ENCODE measurements at regions not wholly inside any gene's neighbourhood (a gene's known extent, or its start where the extent isn't known, plus 50 kb on each side); places are given as distances from the start of the nearest gene placed in this dataset.

DNA sequence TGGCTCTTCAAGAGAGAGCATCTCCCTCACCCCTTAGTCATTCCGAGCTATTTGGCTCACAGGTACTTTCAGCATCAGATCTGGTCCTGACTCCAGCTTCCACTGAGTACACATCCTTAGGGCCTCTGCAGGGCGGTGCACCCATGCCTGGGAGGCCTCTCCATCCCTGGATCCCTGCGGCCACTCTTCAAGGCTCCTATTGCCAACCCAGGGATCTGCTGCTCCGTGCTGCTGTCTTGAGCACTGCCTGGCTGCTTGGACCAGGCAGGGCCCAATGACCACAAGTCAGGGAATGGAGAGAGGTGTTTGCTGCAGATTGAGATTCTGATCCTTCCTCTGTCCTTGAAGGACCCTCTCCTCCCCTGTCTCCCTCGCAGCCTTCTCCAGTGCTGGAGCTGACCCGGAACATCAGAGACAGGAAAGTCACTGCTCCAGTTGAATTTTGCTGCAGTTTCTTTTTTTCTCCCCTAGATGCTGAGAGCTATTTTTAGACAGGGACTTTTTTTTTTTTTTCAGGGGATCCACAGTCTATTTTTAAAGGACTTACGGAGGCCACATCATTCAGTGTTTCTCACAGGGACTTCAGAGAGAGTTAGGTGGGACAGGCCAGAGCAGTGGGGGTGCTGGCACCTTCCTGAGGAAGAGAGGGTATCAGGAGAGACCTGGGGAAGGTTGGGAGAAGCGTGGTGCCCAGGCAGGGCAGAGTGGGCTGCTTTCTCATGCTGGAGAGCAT is 50.1 kb upstream of the KCNA1 start (continued):
- TF ChIP-seq, protein P1, sequence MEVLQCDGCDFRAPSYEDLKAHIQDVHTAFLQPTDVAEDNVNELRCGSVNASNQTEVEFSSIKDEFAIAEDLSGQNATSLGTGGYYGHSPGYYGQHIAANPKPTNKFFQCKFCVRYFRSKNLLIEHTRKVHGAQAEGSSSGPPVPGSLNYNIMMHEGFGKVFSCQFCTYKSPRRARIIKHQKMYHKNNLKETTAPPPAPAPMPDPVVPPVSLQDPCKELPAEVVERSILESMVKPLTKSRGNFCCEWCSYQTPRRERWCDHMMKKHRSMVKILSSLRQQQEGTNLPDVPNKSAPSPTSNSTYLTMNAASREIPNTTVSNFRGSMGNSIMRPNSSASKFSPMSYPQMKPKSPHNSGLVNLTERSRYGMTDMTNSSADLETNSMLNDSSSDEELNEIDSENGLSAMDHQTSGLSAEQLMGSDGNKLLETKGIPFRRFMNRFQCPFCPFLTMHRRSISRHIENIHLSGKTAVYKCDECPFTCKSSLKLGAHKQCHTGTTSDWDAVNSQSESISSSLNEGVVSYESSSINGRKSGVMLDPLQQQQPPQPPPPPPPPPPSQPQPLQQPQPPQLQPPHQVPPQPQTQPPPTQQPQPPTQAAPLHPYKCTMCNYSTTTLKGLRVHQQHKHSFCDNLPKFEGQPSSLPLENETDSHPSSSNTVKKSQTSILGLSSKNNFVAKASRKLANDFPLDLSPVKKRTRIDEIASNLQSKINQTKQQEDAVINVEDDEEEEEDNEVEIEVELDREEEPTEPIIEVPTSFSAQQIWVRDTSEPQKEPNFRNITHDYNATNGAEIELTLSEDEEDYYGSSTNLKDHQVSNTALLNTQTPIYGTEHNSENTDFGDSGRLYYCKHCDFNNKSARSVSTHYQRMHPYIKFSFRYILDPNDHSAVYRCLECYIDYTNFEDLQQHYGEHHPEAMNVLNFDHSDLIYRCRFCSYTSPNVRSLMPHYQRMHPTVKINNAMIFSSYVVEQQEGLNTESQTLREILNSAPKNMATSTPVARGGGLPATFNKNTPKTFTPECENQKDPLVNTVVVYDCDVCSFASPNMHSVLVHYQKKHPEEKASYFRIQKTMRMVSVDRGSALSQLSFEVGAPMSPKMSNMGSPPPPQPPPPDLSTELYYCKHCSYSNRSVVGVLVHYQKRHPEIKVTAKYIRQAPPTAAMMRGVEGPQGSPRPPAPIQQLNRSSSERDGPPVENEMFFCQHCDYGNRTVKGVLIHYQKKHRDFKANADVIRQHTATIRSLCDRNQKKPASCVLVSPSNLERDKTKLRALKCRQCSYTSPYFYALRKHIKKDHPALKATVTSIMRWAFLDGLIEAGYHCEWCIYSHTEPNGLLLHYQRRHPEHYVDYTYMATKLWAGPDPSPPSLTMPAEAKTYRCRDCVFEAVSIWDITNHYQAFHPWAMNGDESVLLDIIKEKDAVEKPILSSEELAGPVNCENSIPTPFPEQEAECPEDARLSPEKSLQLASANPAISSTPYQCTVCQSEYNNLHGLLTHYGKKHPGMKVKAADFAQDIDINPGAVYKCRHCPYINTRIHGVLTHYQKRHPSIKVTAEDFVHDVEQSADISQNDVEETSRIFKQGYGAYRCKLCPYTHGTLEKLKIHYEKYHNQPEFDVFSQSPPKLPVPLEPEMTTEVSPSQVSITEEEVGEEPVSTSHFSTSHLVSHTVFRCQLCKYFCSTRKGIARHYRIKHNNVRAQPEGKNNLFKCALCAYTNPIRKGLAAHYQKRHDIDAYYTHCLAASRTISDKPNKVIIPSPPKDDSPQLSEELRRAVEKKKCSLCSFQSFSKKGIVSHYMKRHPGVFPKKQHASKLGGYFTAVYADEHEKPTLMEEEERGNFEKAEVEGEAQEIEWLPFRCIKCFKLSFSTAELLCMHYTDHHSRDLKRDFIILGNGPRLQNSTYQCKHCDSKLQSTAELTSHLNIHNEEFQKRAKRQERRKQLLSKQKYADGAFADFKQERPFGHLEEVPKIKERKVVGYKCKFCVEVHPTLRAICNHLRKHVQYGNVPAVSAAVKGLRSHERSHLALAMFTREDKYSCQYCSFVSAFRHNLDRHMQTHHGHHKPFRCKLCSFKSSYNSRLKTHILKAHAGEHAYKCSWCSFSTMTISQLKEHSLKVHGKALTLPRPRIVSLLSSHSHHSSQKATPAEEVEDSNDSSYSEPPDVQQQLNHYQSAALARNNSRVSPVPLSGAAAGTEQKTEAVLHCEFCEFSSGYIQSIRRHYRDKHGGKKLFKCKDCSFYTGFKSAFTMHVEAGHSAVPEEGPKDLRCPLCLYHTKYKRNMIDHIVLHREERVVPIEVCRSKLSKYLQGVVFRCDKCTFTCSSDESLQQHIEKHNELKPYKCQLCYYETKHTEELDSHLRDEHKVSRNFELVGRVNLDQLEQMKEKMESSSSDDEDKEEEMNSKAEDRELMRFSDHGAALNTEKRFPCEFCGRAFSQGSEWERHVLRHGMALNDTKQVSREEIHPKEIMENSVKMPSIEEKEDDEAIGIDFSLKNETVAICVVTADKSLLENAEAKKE (CRISPR knock-in tag; IDR thresholded peaks at IDR 0.05), result no peak

All from GM23338 (cell line).